HS-5 (cell line): ENCODE measurements at regions not wholly inside any gene's neighbourhood (a gene's known extent, or its start where the extent isn't known, plus 50 kb on each side); places are given as distances from the start of the nearest gene placed in this dataset.
"Not testable (repeated sequence)": the region's sequence is repeated elsewhere in the genome, so short reads cannot be mapped to it uniquely, and the experiment has no call there.

Experiments
- DNase-seq: peaks from one replicate; pipeline ENCODE4 v3.0.0-alpha.2; 2012; ENCODE audit warnings: low read depth

DNA sequence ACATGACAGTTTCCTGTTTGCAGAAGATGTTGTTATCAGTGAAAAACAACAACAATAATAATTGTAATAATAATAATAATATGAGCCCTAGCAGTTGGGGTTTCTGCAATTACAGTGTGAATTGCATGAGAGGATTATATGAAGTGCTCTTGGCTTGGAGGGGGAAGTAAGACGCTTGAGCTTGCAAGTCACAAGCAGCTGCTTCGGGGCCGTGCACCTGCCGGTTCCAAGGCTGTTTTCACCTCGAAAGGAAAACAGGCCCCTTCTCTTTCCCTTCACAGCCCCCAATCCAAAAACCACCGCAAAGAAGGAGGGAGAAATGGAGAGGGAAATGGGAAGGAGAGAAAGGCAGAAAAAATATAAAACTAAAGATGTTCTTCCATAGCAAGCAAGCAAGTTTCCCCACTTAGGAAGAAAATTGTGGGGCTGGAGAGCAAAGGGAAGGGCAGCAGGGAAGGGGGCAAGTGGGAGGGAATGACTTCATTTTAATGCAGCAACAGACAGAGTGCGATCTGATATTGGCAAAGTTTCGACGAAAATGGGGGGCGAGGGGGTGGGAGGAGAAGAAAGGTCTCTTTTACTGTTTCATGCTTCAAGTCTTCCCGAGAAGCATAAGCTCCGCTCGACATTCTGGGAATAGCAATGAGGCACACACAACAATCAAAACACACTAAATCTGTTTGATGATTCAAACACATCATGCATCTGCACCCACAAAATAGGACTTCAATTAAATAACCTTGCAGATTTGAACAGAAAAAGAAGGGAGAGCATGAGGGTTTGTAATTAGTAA is 284.2 kb upstream of the ATP11B start:
- no peak for DNase-seq

GRCh38 chr3:182509844-182510460 is 283.4 kb upstream of the ATP11B start:
- DNase-seq, result no peak

- DNase-seq, result no peak
These were observed 278.9 kb upstream of the ATP11B start for GRCh38 chr3:182514236-182514964.

GRCh38 chr3:182516597-182517336 is 276.5 kb upstream of the ATP11B start:
- DNase-seq, result no peak

DNA sequence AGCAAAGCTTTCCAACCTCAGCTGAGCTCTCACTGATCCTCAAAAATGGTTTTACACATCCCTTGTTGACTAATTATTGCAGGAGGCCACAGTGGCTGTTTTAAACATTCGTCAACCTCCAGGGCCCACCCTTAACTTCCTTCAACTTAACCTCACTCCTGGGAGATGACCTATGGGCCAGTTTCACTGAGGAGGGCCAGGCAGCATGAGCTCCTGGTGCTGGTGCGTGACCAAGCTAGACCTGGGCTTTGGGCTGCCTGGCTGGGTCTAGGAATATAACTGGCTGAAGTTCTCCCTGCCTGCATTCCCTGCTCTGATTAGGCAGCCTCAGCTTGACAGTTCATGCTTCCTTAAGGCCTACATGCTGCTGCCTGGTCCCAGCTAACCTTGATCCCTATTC is 273.7 kb upstream of the ATP11B start:
- DNase-seq, result no peak

DNA sequence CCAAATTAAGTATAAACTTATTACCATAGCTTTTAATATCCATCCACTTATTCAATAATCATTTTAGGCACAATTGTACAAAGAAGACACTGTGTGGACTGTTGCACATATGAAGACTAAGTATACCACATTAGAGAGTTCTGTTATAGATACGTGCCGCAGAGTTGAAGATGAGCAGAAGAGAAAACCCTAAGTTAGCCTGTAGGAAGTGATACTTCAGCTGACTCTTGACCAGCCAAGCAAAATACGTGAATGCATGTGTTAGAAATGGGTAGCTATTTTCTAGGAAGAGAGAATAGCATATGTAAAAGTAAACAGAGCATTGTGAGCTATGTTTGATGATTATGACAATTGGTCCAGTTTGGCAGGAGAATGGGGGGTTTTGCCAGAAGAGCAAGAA is 272.0 kb upstream of the ATP11B start:
- no peak for DNase-seq

DNA sequence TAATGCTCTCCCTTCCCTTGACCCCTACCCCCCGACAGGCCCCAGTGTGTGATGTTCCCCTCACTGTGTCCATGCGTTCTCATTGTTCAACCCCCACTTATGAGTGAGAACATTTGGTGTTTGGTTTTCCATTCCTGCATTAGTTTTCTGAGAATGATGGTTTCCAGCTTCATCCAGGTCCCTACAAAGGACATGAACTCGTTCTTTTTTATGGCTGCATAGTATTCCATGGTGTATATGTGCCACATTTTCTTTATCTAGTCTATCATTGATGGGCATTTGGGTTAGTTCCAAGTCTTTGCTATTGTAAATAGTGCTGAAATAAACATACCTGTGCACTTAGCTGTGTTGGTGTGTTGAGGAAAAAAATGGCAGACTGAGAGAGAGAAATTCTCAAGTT is 269.9 kb upstream of the ATP11B start:
- DNase-seq, result not testable (repeated sequence)

- no peak for DNase-seq
These were observed 269.5 kb upstream of the ATP11B start for GRCh38 chr3:182523836-182524235.

DNA sequence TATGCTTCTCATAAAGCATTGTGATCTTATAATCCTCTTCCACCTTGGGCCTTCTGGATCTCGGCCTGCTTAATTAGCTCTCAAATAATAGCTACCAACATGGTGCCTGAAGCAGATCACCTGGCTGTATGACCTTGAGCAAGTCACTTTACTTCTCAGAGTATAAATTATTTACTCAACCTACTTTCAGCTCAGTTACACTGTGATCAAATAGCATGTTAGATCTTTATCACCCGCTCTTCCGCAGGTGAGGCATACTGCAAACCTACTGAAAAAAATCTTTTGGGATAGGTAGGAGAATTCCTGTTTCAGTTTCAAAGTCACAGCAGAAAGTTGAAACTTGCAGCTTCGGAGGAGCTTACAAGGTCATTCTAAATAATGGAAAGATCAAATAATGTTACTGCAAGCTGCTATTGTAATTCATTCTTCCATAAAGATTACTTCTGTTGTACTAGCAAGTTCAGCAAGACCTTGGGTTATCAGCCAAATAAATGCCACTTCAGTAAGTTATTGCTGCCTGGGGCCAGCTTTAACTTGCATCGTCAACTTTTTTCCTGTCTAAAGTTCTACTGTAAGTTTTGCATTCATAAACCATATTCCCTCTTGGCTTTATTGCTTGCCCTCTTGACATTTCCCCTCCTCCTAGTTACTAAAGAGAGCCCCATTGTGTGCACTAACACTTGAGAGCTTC is 268.4 kb upstream of the ATP11B start:
- DNase-seq, result no peak

DNA sequence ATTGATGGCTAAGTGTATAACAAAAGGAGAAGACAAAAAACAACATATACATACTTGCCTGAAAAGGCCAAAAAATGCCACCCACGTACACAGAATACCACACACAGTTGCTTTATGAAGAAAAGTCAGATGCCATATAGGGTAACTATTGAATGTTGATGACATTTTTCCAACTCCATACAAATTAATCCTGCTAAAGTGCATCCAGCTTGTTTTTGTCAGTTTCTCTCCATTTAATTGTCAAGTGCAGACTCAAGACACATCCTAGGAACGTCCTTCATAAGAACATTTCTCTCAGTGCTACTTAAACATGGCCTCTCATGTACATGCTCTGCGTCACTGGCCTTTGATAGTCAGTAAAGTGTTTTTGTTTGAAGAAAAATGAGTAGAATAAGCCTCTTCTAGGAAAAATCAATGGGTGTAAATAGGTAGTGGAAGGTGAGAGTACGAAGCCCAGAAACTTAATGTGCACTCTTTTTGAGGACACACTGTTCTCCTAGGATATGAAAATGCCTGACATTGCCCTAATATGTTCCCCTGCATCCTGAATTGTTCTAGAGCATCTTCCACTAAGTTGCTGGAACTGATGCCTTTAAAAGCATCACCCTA is 267.4 kb upstream of the ATP11B start:
- DNase-seq, result no peak

DNA sequence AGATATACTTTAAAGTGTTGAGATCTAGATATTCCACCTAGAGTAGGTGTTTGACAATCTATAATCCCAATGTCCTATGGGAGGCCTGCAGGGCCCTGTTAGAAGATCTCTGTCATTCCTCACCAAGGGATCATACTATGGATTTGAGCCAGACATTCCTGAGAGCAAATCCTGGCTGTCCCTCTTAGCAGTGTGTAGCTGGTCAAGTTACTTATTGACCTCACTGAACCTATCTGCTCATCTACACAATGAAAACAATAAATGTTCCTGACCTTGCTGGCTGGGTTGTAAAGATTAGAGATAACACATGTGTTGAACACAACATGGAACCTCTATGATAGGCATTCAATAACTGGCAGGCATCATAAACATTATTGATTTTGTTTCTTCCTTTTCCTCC is 265.6 kb upstream of the ATP11B start:
- no peak for DNase-seq

GRCh38 chr3:182530316-182530715 is 263.0 kb upstream of the ATP11B start:
- no peak for DNase-seq

DNA sequence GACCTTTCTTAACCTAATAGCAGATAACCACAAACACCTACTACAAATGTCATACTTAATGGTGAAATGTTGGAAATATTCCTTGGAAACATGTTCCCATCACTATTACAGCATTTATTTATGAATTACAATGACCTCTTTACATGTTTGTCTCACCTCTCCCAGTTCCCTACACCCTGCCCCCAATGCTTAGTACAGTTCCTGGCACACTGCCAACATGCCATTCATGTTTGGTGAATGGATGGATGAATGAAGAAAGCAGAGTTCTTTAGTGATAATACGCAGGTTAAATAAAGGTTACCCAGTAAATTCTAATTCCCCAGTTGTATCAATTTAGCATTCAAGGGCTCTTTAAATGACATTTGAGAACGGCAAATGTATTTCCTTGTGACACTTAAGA is 259.9 kb upstream of the ATP11B start:
- no peak for DNase-seq

GRCh38 chr3:182544542-182544941 is 248.8 kb upstream of the ATP11B start:
- DNase-seq, result no peak

DNA sequence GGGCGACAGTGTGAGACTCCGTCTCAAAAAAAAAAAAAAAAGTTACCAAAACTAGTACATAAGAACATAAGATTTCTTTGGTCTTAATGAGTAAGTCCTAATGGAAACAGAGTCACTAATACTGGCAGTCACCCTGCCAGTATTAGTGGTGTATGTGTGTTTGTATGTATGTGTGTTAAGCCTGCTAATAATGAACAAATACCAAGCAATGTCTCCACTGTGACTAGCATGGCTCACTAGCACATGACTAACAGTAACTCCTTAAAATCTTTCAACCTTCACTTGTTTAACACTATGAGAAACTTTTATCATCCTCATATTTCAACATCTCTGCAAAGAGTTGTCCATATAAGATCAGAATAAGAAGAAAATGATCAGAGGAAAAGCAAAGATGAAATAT is 231.0 kb upstream of the ATP11B start:
- DNase-seq, result no peak

GRCh38 chr3:182565916-182566796 is 227.1 kb upstream of the ATP11B start:
- DNase-seq, result no peak

GRCh38 chr3:182567700-182568099 is 225.6 kb upstream of the ATP11B start:
- no peak for DNase-seq

GRCh38 chr3:182568261-182568660 is 225.0 kb upstream of the ATP11B start:
- DNase-seq, result no peak

DNA sequence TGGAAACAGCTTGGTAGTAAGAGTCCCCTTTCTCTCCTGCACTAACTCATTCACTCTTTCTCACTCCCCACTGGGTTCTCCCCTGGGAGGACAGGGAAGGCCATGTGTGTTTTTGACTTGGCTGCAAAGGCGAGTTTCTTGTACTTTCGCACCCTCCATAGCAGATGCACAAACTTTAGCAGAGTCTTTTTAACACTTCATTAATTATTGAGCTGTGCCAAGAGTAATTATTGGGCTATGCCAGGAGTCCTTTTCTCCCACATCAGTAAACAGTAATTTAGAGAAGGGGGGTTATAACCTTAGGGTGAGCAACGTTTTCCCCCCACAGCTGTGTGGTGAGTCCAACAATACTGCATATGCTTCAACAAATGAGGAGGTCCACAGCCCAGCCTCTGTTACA is 224.4 kb upstream of the ATP11B start:
- no peak for DNase-seq

- DNase-seq, result no peak
These were observed 222.2 kb upstream of the ATP11B start for GRCh38 chr3:182570946-182571594.
